GM12878 (cell line): ENCODE measurements at regions not wholly inside any gene's neighbourhood (a gene's known extent, or its start where the extent isn't known, plus 50 kb on each side); places are given as distances from the start of the nearest gene placed in this dataset.

Experiments
- ATAC-seq: fragments of 200-7000 bp; cut with Tn5 transposase; 3 replicates; pipeline ENCODE4 v1.9.1; 2020; ENCODE audit warnings: mild to moderate bottlenecking, moderate library complexity
- BruUV-seq: library from RNA; stranded (reverse); fragments of 400-500 nt; replicated peaks from 2 replicates; lab custom pipeline; 2021; lab: Mats Ljungman, UMichigan
- CTCF ChIA-PET: fragments of 300-600 bp; sonication (Branson Sonifier 250); formaldehyde crosslinking; extraction: SDS; loops from one replicate; lab custom pipeline; 2021; ENCODE audit warnings: inconsistent platforms; lab: Yijun Ruan, JAX
- POLR2A ChIA-PET: fragments of 350-600 bp; formaldehyde crosslinking; extraction: SDS; loops from one replicate; lab custom pipeline; 2021; ENCODE audit warnings: inconsistent platforms; lab: Charles Lee
- RAD21 ChIA-PET: fragments of 300-600 bp; sonication (Branson Sonifier 250); formaldehyde crosslinking; loops from one replicate; lab custom pipeline; 2023; ENCODE audit warnings: antibody characterized with exemption; ENCODE audit not compliant: unreplicated experiment; lab: Charles Lee
- SMC1A ChIA-PET: fragments of 300-600 bp; sonication (Branson Sonifier 250); formaldehyde crosslinking; loops from one replicate; lab custom pipeline; 2023; ENCODE audit not compliant: unreplicated experiment, uncharacterized antibody; lab: Charles Lee
- DNase-seq: peaks from one replicate; pipeline ENCODE4 v3.0.0-alpha.2; 2011; ENCODE audit warnings: low read depth, low spot score
- FAIRE-seq: peaks from 3 replicates; lab custom pipeline; 2011; peaks lifted over from hg19 to GRCh38; lab: Jason Lieb, UNC
- H2AFZ ChIP-seq: 2 replicates; pipeline ENCODE4 v1.6.0; 2011; ENCODE audit warnings: low read depth, low read length, control low read depth; ENCODE audit not compliant: control insufficient read depth
- H3K27ac ChIP-seq: 2 replicates; pipeline ENCODE4 v1.5.1; 2011; ENCODE audit warnings: control low read depth; ENCODE audit not compliant: control insufficient read depth, insufficient read depth
- H3K27me3 ChIP-seq, 2 experiments: replicated peaks in 1 of 2; 2 replicates each; pipeline versions ENCODE4 v1.6.0 to v1.6.1; 2011; ENCODE audit warnings: low read length in 1 of 2; ENCODE audit not compliant: control insufficient read depth in 2 of 2, insufficient read depth in 2 of 2
- H3K36me3 ChIP-seq, 2 experiments: 2 replicates each; pipeline ENCODE4 v1.5.1; 2011; ENCODE audit warnings: low read length in 1 of 2; ENCODE audit not compliant: control insufficient read depth in 2 of 2, insufficient read depth in 2 of 2
- H3K4me1 ChIP-seq: 2 replicates; pipeline ENCODE4 v1.6.1; 2011; ENCODE audit warnings: mild to moderate bottlenecking, low read length, moderate library complexity, mixed read lengths; ENCODE audit not compliant: control insufficient read depth, insufficient read depth
- H3K4me2 ChIP-seq: 2 replicates; pipeline ENCODE4 v1.6.0; 2011; ENCODE audit warnings: control low read depth; ENCODE audit not compliant: control insufficient read depth, insufficient read depth
- H3K4me3 ChIP-seq: fragments of 200-600 bp; sonication (generic); 2 replicates; pipeline ENCODE4 v1.5.1; 2016
- H3K79me2 ChIP-seq: 2 replicates; pipeline ENCODE4 v1.6.0; 2011; ENCODE audit warnings: low read length; ENCODE audit not compliant: control insufficient read depth, insufficient read depth
- H3K9ac ChIP-seq: 2 replicates; pipeline ENCODE4 v1.8.0; 2011; ENCODE audit warnings: low read length, control low read depth, mixed read lengths; ENCODE audit not compliant: control insufficient read depth, insufficient read depth
- H3K9me3 ChIP-seq: replicated peaks from 3 replicates; pipeline ENCODE4 v1.5.1; 2011; ENCODE audit warnings: mild to moderate bottlenecking, low read length; ENCODE audit not compliant: control insufficient read depth, insufficient read depth
- H4K20me1 ChIP-seq: 2 replicates; pipeline ENCODE4 v1.6.0; 2011; ENCODE audit not compliant: control insufficient read depth, insufficient read depth
- BCL11A ChIP-seq: IDR thresholded peaks from 2 replicates; pipeline ENCODE4 v1.6.1; 2011; ENCODE audit warnings: low read depth, low read length
- BHLHE40 ChIP-seq, 2 experiments: fragments of 450-650 bp in 1 of 2; IDR thresholded peaks; 2 replicates each; pipeline ENCODE4 v1.6.1; 2011 to 2017; ENCODE audit warnings: low read depth in 2 of 2, borderline replicate concordance in 1 of 2, improper control_type of control experiment in 1 of 2, low read length in 1 of 2, mild to moderate bottlenecking in 1 of 2
- CBX3 ChIP-seq: fragments of 200-600 bp; sonication (generic); IDR thresholded peaks from 2 replicates; pipeline ENCODE4 v1.6.1; 2016; ENCODE audit warnings: low read depth, borderline replicate concordance
- ELK1 ChIP-seq: IDR thresholded peaks from 2 replicates; pipeline ENCODE4 v1.6.1; 2012; ENCODE audit warnings: low read depth, low read length, improper control_type of control experiment
- EP300 ChIP-seq, 2 experiments: fragments of 150-350 bp in 1 of 2; IDR thresholded peaks; 2 replicates each; pipeline ENCODE4 v1.6.1; 2011 to 2012; ENCODE audit warnings: low read depth in 2 of 2, low read length in 2 of 2, borderline replicate concordance in 1 of 2, improper control_type of control experiment in 1 of 2, inconsistent platforms in 1 of 2; ENCODE audit not compliant: control insufficient read depth in 1 of 2
- IRF5 ChIP-seq: fragments of 450-650 bp; IDR thresholded peaks from 2 replicates; pipeline ENCODE4 v1.6.1; 2017; ENCODE audit warnings: borderline replicate concordance
- POU2F2 ChIP-seq: IDR thresholded peaks from 3 replicates; pipeline ENCODE4 v1.6.1; 2011; ENCODE audit warnings: low read depth, mild to moderate bottlenecking, low read length, borderline replicate concordance
- RELA ChIP-seq: fragments of 450-650 bp; IDR thresholded peaks from 2 replicates; pipeline ENCODE4 v1.8.0; 2014; ENCODE audit warnings: borderline replicate concordance; ENCODE audit not compliant: partially characterized antibody
- RUNX3 ChIP-seq: IDR thresholded peaks from 2 replicates; pipeline ENCODE4 v1.6.1; 2012; ENCODE audit warnings: low read length, inconsistent platforms
- SPI1 ChIP-seq: IDR thresholded peaks from 2 replicates; pipeline ENCODE4 v1.6.1; 2011; ENCODE audit warnings: low read depth, mild to moderate bottlenecking, low read length, moderate library complexity, borderline replicate concordance; ENCODE audit not compliant: insufficient read depth
- TCF7 ChIP-seq: IDR thresholded peaks from 2 replicates; pipeline ENCODE4 v1.6.1; 2014; ENCODE audit warnings: antibody characterized with exemption, borderline replicate concordance
- WGBS: methylation state at CpG from one replicate; pipeline ENCODE4 v1.1.6; 2016; ENCODE audit warnings: low lambda C conversion rate; ENCODE audit not compliant: insufficient replicate concordance, insufficient coverage; ENCODE audit errors: missing lambda C conversion rate; 5-methylcytosine and 5-hydroxymethylcytosine counted together
- in situ Hi-C: fragments of 300-500 bp; cut with MboI; formaldehyde crosslinking; loops from 9 replicates; pipeline ENCODE4 v1.14.3; 2018; ENCODE audit warnings: mixed read lengths
- intact Hi-C: fragments of 100-400 bp; cut with micrococcal nuclease; formaldehyde crosslinking; loops from one replicate; pipeline ENCODE4 v1.14.2; 2022; ENCODE audit not compliant: unreplicated experiment
- TF ChIP-seq, protein P1 (sequence below): fragments of 450-650 bp; IDR thresholded peaks from 2 replicates; pipeline ENCODE4 v1.6.1; 2017; ENCODE audit warnings: antibody characterized with exemption, mild to moderate bottlenecking, moderate library complexity
- TF ChIP-seq, protein P2 (sequence below): IDR thresholded peaks from 2 replicates; pipeline ENCODE4 v1.6.1; 2012; ENCODE audit warnings: low read depth, low read length, improper control_type of control experiment

DNA sequence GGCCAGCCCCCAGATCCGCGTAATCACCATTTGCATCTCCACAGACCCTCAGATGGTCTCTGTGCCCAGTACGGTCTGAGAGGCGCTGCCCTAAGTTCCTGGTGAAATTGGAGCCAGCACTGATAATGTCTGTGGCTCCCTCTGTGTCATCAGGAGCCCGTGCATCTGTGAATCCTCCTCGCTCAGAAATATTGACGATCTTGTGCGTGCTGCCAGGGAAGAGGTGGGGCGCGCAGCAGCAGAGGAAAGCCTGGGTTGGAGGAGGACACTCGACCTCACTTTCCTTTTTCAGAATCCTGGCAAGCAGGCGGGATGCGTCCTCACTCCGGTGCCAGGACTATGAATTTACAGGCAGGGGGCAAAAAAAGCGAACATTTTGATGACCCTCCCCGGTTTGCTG, 686.1 kb upstream of the SALL3 start (continued):
- no peak for TF ChIP-seq IRF5

- POLR2A ChIA-PET, result no interaction called here
- Histone ChIP-seq H3K4me1 (no peaks in the 10 kb centered on the region), H3K4me3 (no peak overlapping the region), H3K27ac (no peak overlapping the region), H3K4me2 (no peak overlapping the region), H2AFZ (no peak overlapping the region), H3K27me3 (no peaks in the 10 kb centered on the region), H3K79me2 (no peaks in the 10 kb centered on the region), H3K36me3 (no peaks in the 10 kb centered on the region), H3K9ac (no peak overlapping the region), H4K20me1 (no peaks in the 10 kb centered on the region), H3K9me3 (peaks cover 2% of the 10 kb centered on the region; the same call in 1 of the 3 replicates)
- intact Hi-C loops (no loop called here), in situ Hi-C loops (no loop called here)
- RAD21 ChIA-PET, result no interaction called here
- 28% methylated on average over 15 of the region's 15 CpGs for WGBS
- DNase-seq, result no peak
- BruUV-seq, result no TSS peak
- no peak for FAIRE-seq
- SMC1A ChIA-PET, result no interaction called here
- CTCF ChIA-PET, result no interaction called here
- no peak for ATAC-seq
- no peak for TF ChIP-seq TCF7
- no peak for TF ChIP-seq SPI1
- no peak for TF ChIP-seq EP300 (IDR thresholded peaks at IDR 0.05; ENCODE audit: borderline replicate concordance in 1 of 2, control insufficient read depth in 1 of 2, low read depth in 2 of 2, low read length in 2 of 2)
- TF ChIP-seq POU2F2, result no peak
- TF ChIP-seq ELK1, result no peak
- TF ChIP-seq CBX3, result no peak
- TF ChIP-seq, protein P1, sequence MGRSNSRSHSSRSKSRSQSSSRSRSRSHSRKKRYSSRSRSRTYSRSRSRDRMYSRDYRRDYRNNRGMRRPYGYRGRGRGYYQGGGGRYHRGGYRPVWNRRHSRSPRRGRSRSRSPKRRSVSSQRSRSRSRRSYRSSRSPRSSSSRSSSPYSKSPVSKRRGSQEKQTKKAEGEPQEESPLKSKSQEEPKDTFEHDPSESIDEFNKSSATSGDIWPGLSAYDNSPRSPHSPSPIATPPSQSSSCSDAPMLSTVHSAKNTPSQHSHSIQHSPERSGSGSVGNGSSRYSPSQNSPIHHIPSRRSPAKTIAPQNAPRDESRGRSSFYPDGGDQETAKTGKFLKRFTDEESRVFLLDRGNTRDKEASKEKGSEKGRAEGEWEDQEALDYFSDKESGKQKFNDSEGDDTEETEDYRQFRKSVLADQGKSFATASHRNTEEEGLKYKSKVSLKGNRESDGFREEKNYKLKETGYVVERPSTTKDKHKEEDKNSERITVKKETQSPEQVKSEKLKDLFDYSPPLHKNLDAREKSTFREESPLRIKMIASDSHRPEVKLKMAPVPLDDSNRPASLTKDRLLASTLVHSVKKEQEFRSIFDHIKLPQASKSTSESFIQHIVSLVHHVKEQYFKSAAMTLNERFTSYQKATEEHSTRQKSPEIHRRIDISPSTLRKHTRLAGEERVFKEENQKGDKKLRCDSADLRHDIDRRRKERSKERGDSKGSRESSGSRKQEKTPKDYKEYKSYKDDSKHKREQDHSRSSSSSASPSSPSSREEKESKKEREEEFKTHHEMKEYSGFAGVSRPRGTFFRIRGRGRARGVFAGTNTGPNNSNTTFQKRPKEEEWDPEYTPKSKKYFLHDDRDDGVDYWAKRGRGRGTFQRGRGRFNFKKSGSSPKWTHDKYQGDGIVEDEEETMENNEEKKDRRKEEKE, result no peak
- TF ChIP-seq RUNX3, result no peak
- TF ChIP-seq BCL11A, result no peak
- TF ChIP-seq, protein P2, sequence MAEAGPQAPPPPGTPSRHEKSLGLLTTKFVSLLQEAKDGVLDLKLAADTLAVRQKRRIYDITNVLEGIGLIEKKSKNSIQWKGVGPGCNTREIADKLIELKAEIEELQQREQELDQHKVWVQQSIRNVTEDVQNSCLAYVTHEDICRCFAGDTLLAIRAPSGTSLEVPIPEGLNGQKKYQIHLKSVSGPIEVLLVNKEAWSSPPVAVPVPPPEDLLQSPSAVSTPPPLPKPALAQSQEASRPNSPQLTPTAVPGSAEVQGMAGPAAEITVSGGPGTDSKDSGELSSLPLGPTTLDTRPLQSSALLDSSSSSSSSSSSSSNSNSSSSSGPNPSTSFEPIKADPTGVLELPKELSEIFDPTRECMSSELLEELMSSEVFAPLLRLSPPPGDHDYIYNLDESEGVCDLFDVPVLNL, result no peak
- TF ChIP-seq BHLHE40 (IDR thresholded peaks at IDR 0.05; ENCODE audit: borderline replicate concordance in 1 of 2, low read depth in 2 of 2, low read length in 1 of 2), result no peak
- no peak for TF ChIP-seq RELA
Observed at GRCh38 chr18:78293940-78294541, 685.6 kb upstream of the SALL3 start.
